Activated T-helper 2 cell treated with anti-CD3 and anti-CD28 coated beads, Interferon-gamma antibody, Interleukin-2, Interleukin-4, amounts not matched to agents 10 μg/mL and 5 μg/mL and 100 μg/mL, durations not matched to agents 14 hours and 24 hours and 36 hours (primary cell): ENCODE measurements at regions not wholly inside any gene's neighbourhood (a gene's known extent, or its start where the extent isn't known, plus 50 kb on each side); places are given as distances from the start of the nearest gene placed in this dataset.

Experiments used
- DNase-seq: peaks from one replicate; pipeline ENCODE4 v3.0.0; 2021; ENCODE audit warnings: low spot score
- H3K27ac Mint-ChIP-seq: one replicate; pipeline ENCODE4 v1.8.0; 2021; ENCODE audit warnings: mixed read lengths
- H3K27me3 Mint-ChIP-seq: one replicate; pipeline ENCODE4 v1.8.0; 2021; ENCODE audit warnings: low read depth, mixed read lengths
- H3K36me3 Mint-ChIP-seq: one replicate; pipeline ENCODE4 v1.8.0; 2021; ENCODE audit warnings: low read depth, mixed read lengths
- H3K4me1 Mint-ChIP-seq: one replicate; pipeline ENCODE4 v1.8.0; 2021; ENCODE audit warnings: low read depth, mixed read lengths
- H3K4me3 Mint-ChIP-seq: one replicate; pipeline ENCODE4 v1.8.0; 2021; ENCODE audit warnings: low read depth, mild to moderate bottlenecking, moderate library complexity, mixed read lengths
- H3K9me3 Mint-ChIP-seq: one replicate; pipeline ENCODE4 v1.8.0; 2021; ENCODE audit warnings: mixed read lengths
- intact Hi-C: fragments of 100-400 bp; cut with micrococcal nuclease; formaldehyde crosslinking; loops from one replicate; pipeline ENCODE4 v1.15.1; 2023

- Mint-ChIP-seq H3K36me3 (no peaks in the 10 kb centered on the region), H3K4me1 (no peaks in the 10 kb centered on the region), H3K27ac (no peak overlapping the region), H3K9me3 (no peaks in the 10 kb centered on the region), H3K4me3 (no peak overlapping the region), H3K27me3 (peaks cover 3% of the 10 kb centered on the region)
- intact Hi-C loops = no loop called here
- no peak for DNase-seq
Measured at GRCh38 chr4:54902976-54903375, 222.4 kb downstream of the KDR start.

DNA sequence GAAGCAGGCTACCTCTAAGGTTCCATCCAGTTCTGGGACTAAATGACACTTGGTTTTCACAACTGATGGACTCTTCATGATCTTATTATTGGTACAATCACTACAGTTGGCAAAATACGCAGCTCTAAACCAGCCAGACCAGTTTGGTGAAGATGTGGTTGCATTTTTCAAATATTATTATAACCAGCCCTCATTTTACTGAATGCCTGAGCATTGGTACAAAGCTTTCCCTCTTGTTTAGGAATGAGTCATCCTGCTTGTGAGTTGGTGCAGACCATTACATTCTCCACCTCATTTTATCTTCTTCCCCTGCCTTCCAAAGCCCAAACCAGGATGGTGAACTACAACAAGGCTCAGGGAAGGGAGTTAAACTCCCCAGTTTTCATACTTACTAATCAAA, 223.1 kb downstream of the KDR start:
- Mint-ChIP-seq H3K36me3 (no peaks in the 10 kb centered on the region), H3K27ac (no peak overlapping the region), H3K4me3 (no peak overlapping the region), H3K4me1 (no peaks in the 10 kb centered on the region), H3K9me3 (no peaks in the 10 kb centered on the region), H3K27me3 (peaks cover 3% of the 10 kb centered on the region)
- no peak for DNase-seq
- intact Hi-C loops = no loop called here

DNA sequence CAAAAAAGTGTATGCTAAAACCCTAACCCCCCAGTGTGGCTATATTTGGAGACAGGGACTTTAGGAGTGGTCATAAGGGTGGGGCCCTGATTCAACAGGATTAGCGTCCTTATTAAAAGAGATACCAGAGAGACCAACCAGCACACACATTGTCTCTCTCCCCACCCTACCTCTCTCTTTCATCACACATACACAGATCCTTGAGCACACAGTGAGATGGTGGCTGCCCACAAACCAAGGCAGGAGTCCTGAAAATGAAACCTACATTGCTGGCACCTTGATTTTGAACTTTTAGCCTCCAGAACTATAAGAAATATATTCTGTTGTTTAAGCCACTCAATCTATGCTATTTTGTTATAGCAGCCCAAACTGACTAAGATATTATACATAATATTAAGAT, 224.2 kb downstream of the KDR start:
- Mint-ChIP-seq H3K27ac (no peak overlapping the region), H3K4me3 (no peak overlapping the region), H3K27me3 (peaks cover 3% of the 10 kb centered on the region), H3K9me3 (no peaks in the 10 kb centered on the region), H3K4me1 (no peaks in the 10 kb centered on the region), H3K36me3 (no peaks in the 10 kb centered on the region)
- DNase-seq = no peak
- intact Hi-C loops = no loop called here

GRCh38 chr4:54898656-54899340, 226.6 kb downstream of the KDR start:
- peaks cover 3% of the 10 kb centered on the region for H3K27me3 Mint-ChIP-seq
- H3K4me1 Mint-ChIP-seq = no peaks in the 10 kb centered on the region
- no peak for DNase-seq
- H3K9me3 Mint-ChIP-seq = no peaks in the 10 kb centered on the region
- intact Hi-C loops = no loop called here
- no peak overlapping the region for H3K27ac Mint-ChIP-seq
- no peak overlapping the region for H3K4me3 Mint-ChIP-seq
- H3K36me3 Mint-ChIP-seq = no peaks in the 10 kb centered on the region

DNA sequence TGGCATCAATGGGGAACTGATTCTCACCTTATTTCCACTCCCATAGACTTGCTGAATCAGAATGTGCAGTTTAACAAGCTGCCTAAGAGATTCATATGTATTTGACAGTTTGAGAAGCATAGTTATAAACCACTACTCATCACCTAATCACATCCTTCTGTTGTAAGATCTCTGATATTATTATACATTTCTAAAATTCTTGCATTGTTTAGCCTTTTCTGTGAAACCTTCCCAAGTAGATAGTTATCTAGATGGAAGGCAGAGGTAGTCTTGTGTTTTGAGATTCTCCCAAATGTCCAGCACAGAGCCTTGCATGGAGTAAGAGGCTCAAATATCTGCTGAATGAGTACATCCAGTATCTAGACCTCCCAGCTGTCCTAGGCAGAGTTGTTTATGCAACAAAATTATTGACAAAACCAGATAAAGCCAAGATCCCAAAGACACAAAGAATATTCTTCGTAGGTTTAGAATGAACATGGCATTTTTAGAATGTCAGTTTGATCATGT, 227.3 kb downstream of the KDR start:
- H3K36me3 Mint-ChIP-seq = no peaks in the 10 kb centered on the region
- peaks cover 3% of the 10 kb centered on the region for H3K27me3 Mint-ChIP-seq
- H3K27ac Mint-ChIP-seq = no peak overlapping the region
- intact Hi-C loops = no loop called here
- no peaks in the 10 kb centered on the region for H3K9me3 Mint-ChIP-seq
- no peaks in the 10 kb centered on the region for H3K4me1 Mint-ChIP-seq
- DNase-seq = no peak
- no peak overlapping the region for H3K4me3 Mint-ChIP-seq

GRCh38 chr4:54897590-54897989, 227.8 kb downstream of the KDR start:
- intact Hi-C loops = no loop called here
- H3K9me3 Mint-ChIP-seq = no peaks in the 10 kb centered on the region
- no peak for DNase-seq
- H3K4me1 Mint-ChIP-seq = no peaks in the 10 kb centered on the region
- no peak overlapping the region for H3K4me3 Mint-ChIP-seq
- no peak overlapping the region for H3K27ac Mint-ChIP-seq
- no peaks in the 10 kb centered on the region for H3K36me3 Mint-ChIP-seq
- H3K27me3 Mint-ChIP-seq = peaks cover 3% of the 10 kb centered on the region

GRCh38 chr4:54882616-54883015, 224.9 kb downstream of the KIT start:
- Mint-ChIP-seq H3K36me3 (no peaks in the 10 kb centered on the region), H3K27ac (no peak overlapping the region), H3K27me3 (peaks cover 4% of the 10 kb centered on the region), H3K4me3 (no peak overlapping the region), H3K9me3 (no peaks in the 10 kb centered on the region), H3K4me1 (no peaks in the 10 kb centered on the region)
- no peak for DNase-seq
- intact Hi-C loops = no loop called here

DNA sequence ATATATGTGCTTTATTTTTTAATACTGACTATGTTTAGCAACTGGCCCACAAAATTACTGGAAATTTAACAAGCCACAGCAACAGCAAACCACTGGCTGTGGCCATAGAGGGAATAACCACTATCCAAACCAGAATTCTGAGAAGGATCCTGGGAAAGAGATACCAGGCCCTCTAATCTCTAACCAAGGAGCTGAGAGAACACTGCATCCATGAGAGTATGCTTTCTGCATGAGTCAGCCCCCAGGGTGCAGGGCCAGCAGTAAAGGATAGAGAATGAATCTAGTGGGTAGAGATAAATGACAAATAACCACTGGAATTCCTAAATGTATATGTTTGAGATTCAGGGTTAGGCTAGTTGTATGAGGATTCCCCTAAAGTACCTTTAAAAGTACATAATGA, 221.8 kb downstream of the KIT start:
- Mint-ChIP-seq H3K36me3 (no peaks in the 10 kb centered on the region), H3K27ac (no peak overlapping the region), H3K4me1 (no peaks in the 10 kb centered on the region), H3K4me3 (no peak overlapping the region), H3K9me3 (peaks cover 6% of the 10 kb centered on the region), H3K27me3 (peaks cover 4% of the 10 kb centered on the region)
- intact Hi-C loops = no loop called here
- no peak for DNase-seq

DNA sequence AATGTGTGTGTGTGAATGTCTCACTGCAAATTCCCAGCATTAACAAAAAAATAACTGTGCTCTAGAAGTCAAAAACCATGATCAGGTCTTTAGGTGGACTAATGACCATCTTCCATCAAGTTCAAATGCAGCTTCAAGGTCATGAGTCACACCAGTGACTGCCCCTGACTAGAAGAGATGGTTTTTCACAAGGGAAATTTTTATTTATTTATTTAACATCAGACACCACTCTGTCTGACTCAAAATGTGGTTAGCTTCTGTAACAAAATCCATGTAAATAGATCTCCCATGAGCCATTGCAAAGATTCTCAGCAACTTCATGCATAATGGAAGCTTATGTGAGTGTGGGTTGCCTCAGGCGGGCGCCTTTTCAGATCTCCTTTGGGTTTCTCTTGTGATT, 219.2 kb downstream of the KIT start:
- no peak for DNase-seq
- Mint-ChIP-seq H3K27me3 (no peaks in the 10 kb centered on the region), H3K9me3 (peaks cover 6% of the 10 kb centered on the region), H3K27ac (no peak overlapping the region), H3K36me3 (no peaks in the 10 kb centered on the region), H3K4me1 (no peaks in the 10 kb centered on the region), H3K4me3 (no peak overlapping the region)
- intact Hi-C loops = no loop called here

- H3K4me3 Mint-ChIP-seq = no peak overlapping the region
- DNase-seq = no peak
- H3K36me3 Mint-ChIP-seq = no peaks in the 10 kb centered on the region
- no peak overlapping the region for H3K27ac Mint-ChIP-seq
- no peaks in the 10 kb centered on the region for H3K4me1 Mint-ChIP-seq
- H3K27me3 Mint-ChIP-seq = no peaks in the 10 kb centered on the region
- peaks cover 6% of the 10 kb centered on the region for H3K9me3 Mint-ChIP-seq
- intact Hi-C loops = no loop called here
Measured at GRCh38 chr4:54872261-54872660, 214.5 kb downstream of the KIT start.

DNA sequence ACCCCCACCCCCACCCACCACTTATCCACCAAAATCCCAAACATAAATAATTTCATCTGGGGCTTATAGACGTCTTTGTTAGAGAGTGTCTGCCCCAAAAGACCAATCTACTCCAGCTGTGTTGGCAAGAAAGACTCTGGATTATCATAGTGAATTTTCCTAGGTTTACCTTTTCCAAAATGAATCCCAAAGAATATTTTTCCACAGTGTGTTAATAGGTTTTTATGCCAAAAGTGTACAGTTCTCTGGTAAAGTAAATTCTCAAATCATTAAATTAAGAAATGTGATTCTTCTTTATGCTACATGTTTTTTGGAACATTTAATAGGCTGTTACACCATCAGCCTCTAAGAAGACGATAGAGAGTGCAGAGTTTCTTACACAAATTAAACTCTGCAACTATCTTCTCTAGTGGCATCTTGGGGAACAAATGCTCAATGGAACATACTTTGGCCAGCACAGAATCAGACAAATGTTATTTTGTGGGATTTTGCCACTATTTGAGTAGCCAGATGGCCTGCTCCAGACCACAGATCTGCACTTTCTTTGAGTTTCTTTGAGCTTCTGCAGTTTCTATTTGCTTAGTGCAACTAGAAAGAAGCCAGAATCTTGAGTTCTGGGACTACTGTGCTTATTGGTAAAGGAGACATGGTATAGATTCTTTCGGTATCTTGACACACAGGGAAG, 206.0 kb downstream of the KIT start:
- H3K4me1 Mint-ChIP-seq = no peaks in the 10 kb centered on the region
- DNase-seq = no peak
- H3K27me3 Mint-ChIP-seq = no peaks in the 10 kb centered on the region
- H3K27ac Mint-ChIP-seq = no peak overlapping the region
- intact Hi-C loops = no loop called here
- H3K4me3 Mint-ChIP-seq = no peak overlapping the region
- no peaks in the 10 kb centered on the region for H3K9me3 Mint-ChIP-seq
- no peaks in the 10 kb centered on the region for H3K36me3 Mint-ChIP-seq

DNA sequence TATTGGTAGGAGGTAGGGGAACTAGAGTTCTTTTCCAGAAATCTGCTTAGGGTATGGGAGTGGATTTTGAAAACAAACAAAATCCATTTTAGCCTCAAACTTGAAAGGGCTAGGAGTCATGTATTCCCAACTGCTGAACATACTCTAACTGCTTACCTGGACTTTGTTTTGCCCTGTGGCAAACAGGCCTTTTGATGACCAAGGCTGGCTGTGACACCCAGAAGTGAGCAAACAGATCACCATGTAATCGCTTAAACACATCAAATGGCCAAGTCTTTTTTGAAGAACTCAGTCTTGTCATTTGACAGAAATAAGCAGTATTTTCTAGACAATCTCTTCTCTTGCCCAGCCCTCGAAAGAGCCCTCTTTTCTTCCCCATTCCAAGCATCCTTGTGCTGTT, 203.4 kb downstream of the KIT start:
- Mint-ChIP-seq H3K9me3 (no peaks in the 10 kb centered on the region), H3K36me3 (no peaks in the 10 kb centered on the region), H3K27ac (no peak overlapping the region), H3K4me3 (no peak overlapping the region), H3K27me3 (no peaks in the 10 kb centered on the region), H3K4me1 (no peaks in the 10 kb centered on the region)
- DNase-seq = no peak
- intact Hi-C loops = no loop called here

- H3K27ac Mint-ChIP-seq = no peak overlapping the region
- H3K9me3 Mint-ChIP-seq = no peaks in the 10 kb centered on the region
- intact Hi-C loops = no loop called here
- H3K36me3 Mint-ChIP-seq = no peaks in the 10 kb centered on the region
- no peaks in the 10 kb centered on the region for H3K4me1 Mint-ChIP-seq
- no peak for DNase-seq
- H3K27me3 Mint-ChIP-seq = no peaks in the 10 kb centered on the region
- H3K4me3 Mint-ChIP-seq = no peak overlapping the region
Measured at GRCh38 chr4:54855191-54855854, 197.6 kb downstream of the KIT start.
